Tibial artery (tissue), 4 donors: ENCODE measurements at regions not wholly inside any gene's neighbourhood (a gene's known extent, or its start where the extent isn't known, plus 50 kb on each side); places are given as distances from the start of the nearest gene placed in this dataset.
A peak's percentile ranks its signal among the peaks of the same experiment; 100 is the strongest.
"Not testable (repeated sequence)": the region's sequence is repeated elsewhere in the genome, so short reads cannot be mapped to it uniquely, and the experiment has no call there.

Experiments
- DNase-seq, 2 donors: peaks; one replicate each; pipeline ENCODE4 v3.0.0-alpha.2; 2019
- H3K27ac ChIP-seq, 2 donors: fragments of 200-600 bp; sonication (generic) in 1 of 2; 1 replicate in 1 of 2; 2 replicates in 1 of 2; pipeline ENCODE4 v1.5.1; 2018 to 2019; ENCODE audit warnings: mild to moderate bottlenecking in 1 of 2
- H3K27me3 ChIP-seq, 2 donors: fragments of 200-600 bp; sonication (generic) in 1 of 2; one replicate each; pipeline versions ENCODE4 v1.5.1 to v1.6.0; 2016 to 2019
- H3K36me3 ChIP-seq, 3 donors: fragments of 200-600 bp; sonication (generic) in 2 of 3; one replicate each; pipeline ENCODE4 v1.5.1; 2016 to 2019; ENCODE audit warnings: mild to moderate bottlenecking in 2 of 3
- H3K4me1 ChIP-seq, 4 donors: fragments of 200-600 bp; sonication (generic) in 2 of 4; 1 replicate in 3 of 4; 2 replicates in 1 of 4; pipeline ENCODE4 v1.5.1; 2016 to 2019
- H3K4me3 ChIP-seq, 2 donors: fragments of 200-600 bp; sonication (generic) in 1 of 2; 1 replicate in 1 of 2; 2 replicates in 1 of 2; pipeline ENCODE4 v1.5.1; 2018 to 2019; ENCODE audit warnings: mild to moderate bottlenecking in 2 of 2
- H3K9me3 ChIP-seq, 3 donors: fragments of 200-600 bp; sonication (generic) in 1 of 3; one replicate each; pipeline ENCODE4 v1.5.1; 2016 to 2019
- intact Hi-C: fragments of 100-400 bp; cut with DNase I; formaldehyde crosslinking; loops from one replicate; pipeline ENCODE4 v1.15.0; 2023; ENCODE audit warnings: low total_unique reads
- TF ChIP-seq, protein P1 (sequence below), 2 experiments: fragments of 200-600 bp in 1 of 2; fragments of 450-650 bp in 1 of 2; IDR thresholded peaks; one replicate each; pipeline ENCODE4 v1.5.1; 2017 to 2019; ENCODE audit warnings: antibody characterized with exemption in 2 of 2, mild to moderate bottlenecking in 1 of 2, moderate library complexity in 1 of 2

DNA sequence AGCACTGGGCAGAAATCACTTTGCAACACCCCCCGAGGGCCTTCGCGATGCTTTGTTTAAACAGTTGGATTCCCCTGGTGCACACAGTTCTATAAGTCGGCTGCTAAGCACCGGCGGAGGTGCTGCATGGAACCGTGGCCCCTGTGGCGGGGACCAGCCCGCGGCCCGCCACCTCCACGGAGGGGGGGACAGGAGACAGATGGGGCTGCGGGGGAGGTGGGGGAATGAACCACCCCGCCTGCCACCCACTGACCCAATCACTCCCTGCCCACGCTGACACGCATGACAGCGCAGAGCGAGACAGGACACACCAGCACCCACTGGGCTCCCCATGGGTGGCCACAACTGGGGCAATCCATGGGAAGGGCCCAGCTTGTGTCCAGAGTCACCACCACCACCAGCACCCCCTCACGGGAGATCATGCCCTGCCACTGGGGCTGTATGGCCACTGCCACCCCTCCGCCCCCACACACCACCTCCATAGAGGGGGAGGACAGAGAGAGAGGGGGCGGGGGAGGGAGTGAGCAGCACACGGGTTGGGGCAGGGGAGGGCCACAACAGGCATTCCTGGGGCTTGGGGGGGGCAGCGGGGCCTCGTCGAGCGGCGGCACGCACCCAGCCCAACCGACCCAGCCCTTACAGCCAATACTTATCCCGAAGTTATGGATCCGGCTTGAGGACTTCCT is 118.3 kb upstream of the ANKRD30BL start:
- Histone ChIP-seq H3K27me3 (peaks cover 0 to 2% of the 10 kb centered on the region in 2 donors), H3K9me3 (peaks cover 0 to 8% (median 0%) of the 10 kb centered on the region in 3 donors), H3K27ac (no peak overlapping the region), H3K4me3 (no peak overlapping the region), H3K36me3 (no peaks in the 10 kb centered on the region), H3K4me1 (no peaks in the 10 kb centered on the region)
- TF ChIP-seq, protein P1, sequence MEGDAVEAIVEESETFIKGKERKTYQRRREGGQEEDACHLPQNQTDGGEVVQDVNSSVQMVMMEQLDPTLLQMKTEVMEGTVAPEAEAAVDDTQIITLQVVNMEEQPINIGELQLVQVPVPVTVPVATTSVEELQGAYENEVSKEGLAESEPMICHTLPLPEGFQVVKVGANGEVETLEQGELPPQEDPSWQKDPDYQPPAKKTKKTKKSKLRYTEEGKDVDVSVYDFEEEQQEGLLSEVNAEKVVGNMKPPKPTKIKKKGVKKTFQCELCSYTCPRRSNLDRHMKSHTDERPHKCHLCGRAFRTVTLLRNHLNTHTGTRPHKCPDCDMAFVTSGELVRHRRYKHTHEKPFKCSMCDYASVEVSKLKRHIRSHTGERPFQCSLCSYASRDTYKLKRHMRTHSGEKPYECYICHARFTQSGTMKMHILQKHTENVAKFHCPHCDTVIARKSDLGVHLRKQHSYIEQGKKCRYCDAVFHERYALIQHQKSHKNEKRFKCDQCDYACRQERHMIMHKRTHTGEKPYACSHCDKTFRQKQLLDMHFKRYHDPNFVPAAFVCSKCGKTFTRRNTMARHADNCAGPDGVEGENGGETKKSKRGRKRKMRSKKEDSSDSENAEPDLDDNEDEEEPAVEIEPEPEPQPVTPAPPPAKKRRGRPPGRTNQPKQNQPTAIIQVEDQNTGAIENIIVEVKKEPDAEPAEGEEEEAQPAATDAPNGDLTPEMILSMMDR (IDR thresholded peaks at IDR 0.05), result no peak
- no peak for DNase-seq
- intact Hi-C loops, result no loop called here

DNA sequence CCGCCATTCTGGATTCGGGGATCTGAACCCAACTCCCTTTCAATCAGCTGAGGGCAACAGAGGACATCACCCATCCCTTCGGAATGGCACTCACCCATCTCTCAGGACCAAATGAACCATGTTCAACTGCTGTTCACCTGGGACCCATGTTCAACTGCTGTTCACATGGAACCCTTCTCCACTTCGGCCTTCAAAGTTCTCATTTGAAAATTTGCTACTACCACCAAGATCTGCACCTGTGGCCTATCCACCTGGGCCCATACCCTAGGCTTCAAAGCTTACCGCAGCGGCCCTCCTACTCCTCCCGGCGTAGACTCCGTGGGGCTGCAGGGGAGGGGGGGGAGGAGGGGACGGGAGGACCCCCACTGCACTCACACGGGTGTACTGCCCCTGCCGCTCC is 119.2 kb upstream of the ANKRD30BL start:
- H3K27me3 ChIP-seq, result peaks cover 0 to 2% of the 10 kb centered on the region in 2 donors
- intact Hi-C loops, result no loop called here
- no peak overlapping the region for H3K4me3 ChIP-seq
- no peaks in the 10 kb centered on the region for H3K36me3 ChIP-seq
- H3K4me1 ChIP-seq, result no peaks in the 10 kb centered on the region
- no peak overlapping the region for H3K27ac ChIP-seq
- TF ChIP-seq, protein P1 (IDR thresholded peaks at IDR 0.05), result no peak
- no peak for DNase-seq
- H3K9me3 ChIP-seq, result peaks cover 0 to 8% (median 0%) of the 10 kb centered on the region in 3 donors

DNA sequence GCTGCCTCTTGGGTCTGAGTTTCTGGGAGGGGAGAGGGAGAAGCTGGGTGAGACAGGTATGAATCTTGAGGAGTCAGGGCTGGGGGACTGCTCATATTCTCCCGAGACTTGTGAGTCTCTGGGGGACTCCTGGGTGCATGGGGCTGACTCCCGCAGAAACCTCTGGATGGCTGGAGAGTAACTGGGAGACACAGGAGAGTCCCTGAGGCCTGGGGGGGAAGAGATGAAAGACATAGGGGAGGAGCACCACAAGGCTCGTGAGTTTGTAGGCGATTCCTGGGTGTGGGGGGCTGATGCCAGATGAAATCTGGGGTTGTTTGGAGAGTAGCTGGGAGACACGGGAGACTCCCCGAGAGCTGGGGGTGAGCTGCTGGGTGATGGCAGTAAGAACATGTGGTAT is 120.4 kb upstream of the ANKRD30BL start:
- H3K4me3 ChIP-seq, H3K4me1 ChIP-seq, intact Hi-C loops, H3K27ac ChIP-seq, DNase-seq, H3K36me3 ChIP-seq, H3K27me3 ChIP-seq, H3K9me3 ChIP-seq: not testable (repeated sequence)

DNA sequence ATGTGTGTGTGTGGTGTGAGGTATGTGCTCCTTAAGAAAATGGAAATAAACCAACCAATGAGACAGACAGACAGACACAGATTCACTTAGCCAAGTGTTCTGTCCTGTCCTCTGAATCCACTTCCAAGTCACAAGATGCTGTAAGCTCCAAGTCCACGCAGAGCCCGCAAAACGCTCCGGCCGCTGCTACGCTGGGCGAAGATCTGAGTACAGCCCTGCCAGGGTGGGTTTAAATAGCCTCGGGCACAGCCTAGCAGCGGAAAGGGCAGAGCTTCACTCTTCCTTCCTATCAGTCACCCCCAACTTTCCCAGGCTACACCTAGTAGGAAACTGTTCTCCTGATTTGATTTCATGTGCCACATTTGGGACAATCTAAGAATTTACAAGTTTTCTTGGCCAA is 121.2 kb upstream of the ANKRD30BL start:
- H3K9me3 ChIP-seq, result peaks cover 0 to 8% (median 0%) of the 10 kb centered on the region in 3 donors
- no peak for DNase-seq
- TF ChIP-seq, protein P1 (IDR thresholded peaks at IDR 0.05), result no peak
- intact Hi-C loops, result no loop called here
- no peak overlapping the region for H3K27ac ChIP-seq
- H3K36me3 ChIP-seq, result no peaks in the 10 kb centered on the region
- no peak overlapping the region for H3K4me3 ChIP-seq
- no peaks in the 10 kb centered on the region for H3K4me1 ChIP-seq
- H3K27me3 ChIP-seq, result peaks cover 0 to 2% of the 10 kb centered on the region in 2 donors

DNA sequence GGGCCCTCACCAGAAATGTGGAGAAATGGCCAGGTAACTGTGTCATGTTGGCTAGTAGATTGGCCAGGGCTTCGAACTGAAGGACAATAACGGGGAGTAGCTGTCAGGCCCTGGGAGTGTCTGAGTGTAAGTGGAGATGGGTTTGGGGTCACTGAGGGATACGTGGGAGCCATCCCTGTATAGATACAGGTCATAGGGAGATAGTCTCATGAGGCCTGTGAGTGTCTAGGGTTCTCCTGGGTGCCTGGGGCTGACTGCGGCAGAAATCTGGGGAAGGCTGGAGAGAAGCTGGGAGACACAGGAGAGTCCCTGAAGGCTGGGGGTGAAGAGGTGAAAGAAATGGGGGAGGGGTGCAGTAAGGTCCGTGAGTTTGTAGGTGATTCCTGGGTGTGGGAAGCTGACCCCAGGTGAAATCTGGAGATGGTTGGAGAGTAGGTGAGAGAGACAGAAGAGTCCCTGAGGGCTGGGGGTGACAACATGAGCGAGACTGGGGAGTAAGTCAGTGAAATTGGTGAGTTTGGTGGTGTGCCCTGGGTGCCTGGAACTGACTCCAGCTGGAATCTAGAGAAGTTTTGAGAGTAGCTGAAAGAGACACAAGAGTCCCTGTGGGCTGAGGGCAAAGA is 124.6 kb upstream of the ANKRD30BL start:
- H3K9me3 ChIP-seq, H3K4me1 ChIP-seq, H3K4me3 ChIP-seq, intact Hi-C loops, H3K36me3 ChIP-seq, DNase-seq, H3K27ac ChIP-seq, H3K27me3 ChIP-seq: not testable (repeated sequence)

DNA sequence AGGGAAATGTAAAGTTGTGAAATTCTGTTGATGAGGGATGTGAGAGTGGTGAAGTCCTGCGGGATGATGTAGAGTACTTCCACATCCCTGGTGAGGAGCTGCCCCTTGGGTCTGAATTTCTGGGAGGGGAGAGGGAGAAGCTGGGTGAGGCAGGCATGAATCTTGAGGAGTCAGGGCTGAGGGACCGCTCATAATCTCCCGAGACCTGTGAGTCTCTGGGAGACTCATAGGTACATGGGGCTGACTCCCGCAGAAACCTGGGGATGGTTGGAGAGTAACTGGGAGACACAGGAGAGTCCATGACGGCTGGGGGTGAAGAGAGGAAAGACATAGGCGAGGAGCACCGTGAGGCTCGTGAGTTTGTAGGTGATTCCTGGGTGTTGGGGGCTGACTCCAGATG is 126.2 kb upstream of the ANKRD30BL start:
- H3K27me3 ChIP-seq, H3K36me3 ChIP-seq, H3K27ac ChIP-seq, H3K9me3 ChIP-seq, H3K4me1 ChIP-seq, intact Hi-C loops, H3K4me3 ChIP-seq: not testable (repeated sequence)
- peak in 1 of 2 donors; percentile 80 for DNase-seq

DNA sequence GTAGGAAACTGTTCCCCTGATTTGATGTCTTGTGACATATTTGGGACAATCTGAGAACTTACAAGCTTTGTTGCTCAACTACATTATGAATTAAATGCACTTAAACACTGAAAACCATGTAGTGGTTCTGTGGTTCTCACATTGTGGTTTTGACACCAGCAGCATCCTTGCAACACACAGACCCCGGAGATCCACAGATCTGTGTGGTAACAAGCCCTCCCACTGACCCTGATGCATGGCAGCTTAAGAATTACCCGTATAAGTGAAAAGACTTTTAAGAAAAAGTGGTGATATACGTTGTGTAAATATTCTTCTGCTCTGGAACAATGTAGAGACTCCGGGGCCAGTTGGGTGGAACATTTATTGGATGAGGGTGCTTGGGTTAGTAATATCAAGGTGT is 127.4 kb upstream of the ANKRD30BL start:
- DNase-seq, H3K4me3 ChIP-seq, intact Hi-C loops, H3K27me3 ChIP-seq, H3K27ac ChIP-seq, H3K4me1 ChIP-seq, H3K36me3 ChIP-seq, H3K9me3 ChIP-seq: not testable (repeated sequence)

DNA sequence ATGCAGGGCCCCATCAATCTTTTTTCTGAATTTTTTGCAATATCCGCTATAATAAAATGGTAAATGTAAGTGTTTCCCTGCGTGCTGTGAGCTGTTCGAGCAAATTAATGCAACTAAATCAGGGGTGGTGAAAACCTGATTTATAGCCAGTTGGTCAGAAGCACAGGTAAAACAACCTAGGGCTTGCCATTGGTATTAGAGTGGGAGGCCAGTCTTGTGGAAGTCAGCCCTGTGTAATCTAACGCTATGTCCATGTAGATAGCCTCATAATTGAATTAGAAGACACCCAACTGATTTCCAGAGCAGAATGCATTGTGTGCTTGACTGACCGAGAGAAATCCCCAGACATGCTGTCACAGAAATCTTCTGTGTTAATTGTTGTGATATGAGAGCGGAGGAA is 126.8 kb upstream of the GPR39 start:
- H3K27ac ChIP-seq, H3K9me3 ChIP-seq, H3K4me3 ChIP-seq, intact Hi-C loops, DNase-seq, H3K36me3 ChIP-seq, H3K27me3 ChIP-seq, H3K4me1 ChIP-seq: not testable (repeated sequence)

DNA sequence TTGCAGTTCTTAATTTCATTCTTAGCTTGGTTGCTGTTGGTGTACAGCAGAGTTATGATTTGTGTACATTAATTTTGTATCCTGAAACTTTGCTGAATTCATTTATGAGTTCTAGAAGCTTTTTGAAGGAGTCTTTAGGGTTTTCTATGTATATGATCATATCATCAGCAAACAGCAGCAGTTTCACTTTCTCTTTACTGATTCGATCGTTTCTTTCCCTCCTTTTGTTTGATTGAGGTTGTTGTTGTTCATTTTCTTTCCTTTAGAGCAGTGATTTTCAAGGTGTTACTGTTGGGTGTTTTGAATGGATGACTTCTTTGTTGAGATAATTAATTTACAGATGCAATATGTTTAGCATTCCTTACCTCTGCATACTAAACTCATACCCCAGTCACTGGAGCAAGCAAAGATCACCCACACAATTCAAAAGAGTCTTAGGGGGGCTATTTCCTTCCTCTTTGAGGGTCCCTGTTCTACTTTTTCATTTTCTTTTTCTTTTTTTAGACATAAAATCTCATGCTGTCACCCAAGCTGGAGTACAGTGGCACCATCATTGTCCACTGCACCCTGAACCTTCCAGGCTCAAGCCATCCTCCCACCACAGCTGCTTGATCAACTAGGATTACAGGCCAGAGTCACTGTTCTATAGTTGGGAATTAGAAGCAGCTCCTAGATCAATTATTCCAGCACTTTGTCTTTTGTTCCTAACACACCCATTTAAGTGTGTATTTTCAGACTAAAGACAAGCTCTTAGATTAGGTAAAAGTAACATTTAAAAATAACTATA is 115.8 kb upstream of the GPR39 start:
- H3K36me3 ChIP-seq, H3K27ac ChIP-seq, H3K9me3 ChIP-seq, H3K4me1 ChIP-seq, DNase-seq, H3K27me3 ChIP-seq, intact Hi-C loops, H3K4me3 ChIP-seq: not testable (repeated sequence)

DNA sequence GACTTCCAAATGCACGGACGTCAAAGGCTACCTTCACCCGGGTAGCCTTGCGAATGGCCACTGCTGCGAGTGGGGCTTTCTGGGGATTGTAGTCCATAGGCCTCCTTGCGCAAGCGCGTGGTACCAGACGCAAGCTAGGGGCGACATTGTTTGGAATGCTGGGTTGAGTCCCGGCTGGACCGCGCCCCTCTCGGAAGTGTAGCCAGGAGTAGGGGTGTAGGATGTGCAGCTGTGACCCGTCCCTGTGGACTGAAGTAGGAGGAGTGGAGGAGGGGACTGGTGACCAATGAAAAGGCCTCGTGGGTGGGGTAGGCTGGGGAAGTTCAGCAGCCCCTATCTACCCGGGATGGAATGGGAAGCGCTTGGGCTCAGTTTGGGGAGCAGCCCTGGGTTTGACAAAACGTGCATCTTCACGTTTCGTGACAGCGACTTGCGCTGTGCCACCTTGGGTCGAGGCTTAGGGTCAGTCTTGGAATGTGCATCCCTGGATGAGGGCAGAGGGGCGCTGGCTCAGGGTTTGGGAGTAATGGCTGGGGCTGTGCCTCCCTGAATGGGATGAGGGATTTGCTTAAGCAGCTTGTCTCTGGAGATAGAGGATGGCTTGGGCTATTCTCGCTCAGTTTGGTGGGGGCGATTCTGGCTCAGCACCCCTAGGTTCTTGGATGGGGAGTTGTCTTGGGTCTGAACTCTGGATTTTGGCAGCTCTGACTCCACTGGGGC is 111.8 kb upstream of the GPR39 start:
- H3K27me3 ChIP-seq, H3K4me1 ChIP-seq, intact Hi-C loops, H3K36me3 ChIP-seq, H3K9me3 ChIP-seq: not testable (repeated sequence)
- H3K27ac ChIP-seq, result peak overlapping the region in 1 of 2 donors; percentile 44
- peak; percentile 78 to 82 for DNase-seq
- H3K4me3 ChIP-seq, result peak overlapping the region; percentile 41
